Osteocyte (in vitro differentiated cells): ENCODE measurements at regions not wholly inside any gene's neighbourhood (a gene's known extent, or its start where the extent isn't known, plus 50 kb on each side); places are given as distances from the start of the nearest gene placed in this dataset.

Source experiments
- DNase-seq: peaks from one replicate; pipeline ENCODE4 v3.0.0; 2021; ENCODE audit warnings: mixed read lengths; ENCODE audit not compliant: unreplicated experiment; ENCODE audit errors: extremely low spot score
- H3K27ac Mint-ChIP-seq: one replicate; pipeline ENCODE4 v1.8.0; 2021; ENCODE audit warnings: mild to moderate bottlenecking, mixed read lengths; ENCODE audit not compliant: unreplicated experiment
- H3K27me3 Mint-ChIP-seq: one replicate; pipeline ENCODE4 v1.8.0; 2021; ENCODE audit warnings: mixed read lengths; ENCODE audit not compliant: unreplicated experiment
- H3K36me3 Mint-ChIP-seq: one replicate; pipeline ENCODE4 v1.8.0; 2021; ENCODE audit warnings: mixed read lengths; ENCODE audit not compliant: unreplicated experiment
- H3K4me1 Mint-ChIP-seq: one replicate; pipeline ENCODE4 v1.8.0; 2021; ENCODE audit warnings: mixed read lengths; ENCODE audit not compliant: unreplicated experiment
- H3K4me3 Mint-ChIP-seq: one replicate; pipeline ENCODE4 v1.8.0; 2021; ENCODE audit warnings: mild to moderate bottlenecking, moderate library complexity, mixed read lengths; ENCODE audit not compliant: unreplicated experiment
- H3K9me3 Mint-ChIP-seq: one replicate; pipeline ENCODE4 v1.8.0; 2021; ENCODE audit warnings: mixed read lengths; ENCODE audit not compliant: unreplicated experiment
- TF ChIP-seq, protein P1 (sequence below): fragments of 200-600 bp; sonication (generic); IDR thresholded peaks from 2 replicates; pipeline ENCODE4 v1.5.0; 2021; ENCODE audit warnings: antibody characterized with exemption, mild to moderate bottlenecking, moderate library complexity

DNA sequence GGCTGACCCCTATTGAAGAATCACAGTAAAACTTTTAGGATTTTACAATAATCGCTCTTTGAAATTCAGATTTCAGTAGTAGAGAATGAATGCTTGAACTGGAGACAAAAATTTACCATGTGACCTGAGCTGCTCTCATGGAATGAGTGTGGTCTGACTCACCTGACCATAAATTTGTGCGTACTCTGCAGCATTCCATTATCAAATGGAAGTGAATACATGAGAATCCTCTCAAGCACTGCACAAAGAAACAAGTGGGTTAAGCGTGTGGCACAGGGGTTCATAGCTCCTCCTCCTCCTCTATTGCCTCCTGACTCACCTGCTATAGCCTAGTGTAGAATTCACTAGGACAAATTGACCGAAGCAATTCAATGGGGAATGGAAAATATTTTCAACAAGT is 269.8 kb upstream of the CDH9 start:
- Mint-ChIP-seq H3K36me3 (no peaks in the 10 kb centered on the region), H3K9me3 (no peaks in the 10 kb centered on the region), H3K4me1 (peaks cover under 1% of the 10 kb centered on the region), H3K27me3 (no peaks in the 10 kb centered on the region), H3K4me3 (no peak overlapping the region), H3K27ac (no peak overlapping the region)
- TF ChIP-seq, protein P1, sequence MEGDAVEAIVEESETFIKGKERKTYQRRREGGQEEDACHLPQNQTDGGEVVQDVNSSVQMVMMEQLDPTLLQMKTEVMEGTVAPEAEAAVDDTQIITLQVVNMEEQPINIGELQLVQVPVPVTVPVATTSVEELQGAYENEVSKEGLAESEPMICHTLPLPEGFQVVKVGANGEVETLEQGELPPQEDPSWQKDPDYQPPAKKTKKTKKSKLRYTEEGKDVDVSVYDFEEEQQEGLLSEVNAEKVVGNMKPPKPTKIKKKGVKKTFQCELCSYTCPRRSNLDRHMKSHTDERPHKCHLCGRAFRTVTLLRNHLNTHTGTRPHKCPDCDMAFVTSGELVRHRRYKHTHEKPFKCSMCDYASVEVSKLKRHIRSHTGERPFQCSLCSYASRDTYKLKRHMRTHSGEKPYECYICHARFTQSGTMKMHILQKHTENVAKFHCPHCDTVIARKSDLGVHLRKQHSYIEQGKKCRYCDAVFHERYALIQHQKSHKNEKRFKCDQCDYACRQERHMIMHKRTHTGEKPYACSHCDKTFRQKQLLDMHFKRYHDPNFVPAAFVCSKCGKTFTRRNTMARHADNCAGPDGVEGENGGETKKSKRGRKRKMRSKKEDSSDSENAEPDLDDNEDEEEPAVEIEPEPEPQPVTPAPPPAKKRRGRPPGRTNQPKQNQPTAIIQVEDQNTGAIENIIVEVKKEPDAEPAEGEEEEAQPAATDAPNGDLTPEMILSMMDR, result no peak
- no peak for DNase-seq

DNA sequence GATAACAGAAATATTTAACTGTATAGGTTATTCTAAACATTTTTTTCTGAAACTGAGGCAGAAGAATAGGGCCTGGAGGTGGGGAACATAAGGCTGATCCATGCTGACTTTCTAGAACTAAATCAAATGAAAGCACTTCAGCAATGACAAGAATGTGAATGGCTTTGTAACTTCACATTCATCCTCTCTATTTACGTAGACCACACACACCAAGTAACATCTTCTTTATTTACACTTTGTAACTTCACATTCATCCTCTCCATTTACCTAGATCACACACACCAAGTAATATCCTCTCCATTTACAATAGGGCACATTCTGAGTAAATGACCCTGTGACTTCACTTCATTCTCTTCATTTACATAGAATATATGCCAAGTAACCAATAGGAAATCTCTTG is 251.8 kb upstream of the CDH9 start:
- Mint-ChIP-seq H3K27me3 (peaks cover 4% of the 10 kb centered on the region), H3K27ac (no peak overlapping the region), H3K4me1 (peaks cover 2% of the 10 kb centered on the region), H3K4me3 (no peak overlapping the region), H3K36me3 (no peaks in the 10 kb centered on the region), H3K9me3 (peaks cover 3% of the 10 kb centered on the region)
- DNase-seq, result no peak
- TF ChIP-seq, protein P1, result no peak

DNA sequence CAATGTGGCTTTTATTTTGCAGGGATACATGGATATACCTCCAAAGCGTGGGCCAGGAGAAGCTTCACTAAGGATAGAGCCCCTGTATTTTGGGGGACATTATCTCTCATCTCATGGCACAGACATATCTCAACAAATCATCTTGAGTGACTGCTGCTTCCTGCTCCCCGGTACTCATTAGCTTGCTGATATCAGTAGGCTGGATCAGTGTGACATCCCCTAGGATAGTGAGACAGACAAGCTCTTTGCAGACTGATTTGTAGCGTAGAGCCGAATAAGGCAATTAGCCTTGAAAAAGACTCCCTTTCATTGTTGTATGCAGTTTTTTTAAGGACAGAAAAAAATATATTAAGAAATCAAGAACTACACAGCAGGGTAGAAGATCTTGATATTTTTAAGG is 237.7 kb upstream of the CDH9 start:
- Mint-ChIP-seq H3K4me1 (no peaks in the 10 kb centered on the region), H3K27me3 (peaks cover 4% of the 10 kb centered on the region)

DNA sequence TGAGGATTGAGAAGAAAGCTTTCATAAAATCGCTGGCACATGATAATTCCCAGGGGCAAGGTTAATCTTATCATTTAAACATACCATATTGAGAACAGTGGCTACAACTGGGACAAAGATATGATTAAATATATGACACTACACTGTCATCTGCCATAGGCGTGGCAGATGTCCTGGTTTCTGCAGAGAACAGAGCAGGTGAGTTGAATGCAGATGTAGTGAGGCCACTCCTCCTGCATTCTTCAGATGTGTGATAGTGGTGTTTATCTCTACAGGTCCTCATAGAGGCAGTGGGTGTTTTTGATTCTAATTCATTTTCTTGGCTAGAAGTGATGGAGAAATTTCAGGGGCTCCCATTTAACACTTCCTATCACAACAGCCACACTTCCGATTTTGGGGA is 237.0 kb upstream of the CDH9 start:
- TF ChIP-seq, protein P1, result no peak
- no peaks in the 10 kb centered on the region for H3K36me3 Mint-ChIP-seq
- no peak for DNase-seq
- no peak overlapping the region for H3K4me3 Mint-ChIP-seq
- H3K4me1 Mint-ChIP-seq, result no peaks in the 10 kb centered on the region
- H3K9me3 Mint-ChIP-seq, result no peaks in the 10 kb centered on the region
- peaks cover 4% of the 10 kb centered on the region for H3K27me3 Mint-ChIP-seq
- H3K27ac Mint-ChIP-seq, result no peak overlapping the region

More for the DNA sequence above, 237.7 kb upstream of the CDH9 start:
- no peaks in the 10 kb centered on the region for H3K36me3 Mint-ChIP-seq
- no peak overlapping the region for H3K4me3 Mint-ChIP-seq
- TF ChIP-seq, protein P1, result no peak
- DNase-seq, result no peak
- H3K27ac Mint-ChIP-seq, result no peak overlapping the region
- no peaks in the 10 kb centered on the region for H3K9me3 Mint-ChIP-seq

DNA sequence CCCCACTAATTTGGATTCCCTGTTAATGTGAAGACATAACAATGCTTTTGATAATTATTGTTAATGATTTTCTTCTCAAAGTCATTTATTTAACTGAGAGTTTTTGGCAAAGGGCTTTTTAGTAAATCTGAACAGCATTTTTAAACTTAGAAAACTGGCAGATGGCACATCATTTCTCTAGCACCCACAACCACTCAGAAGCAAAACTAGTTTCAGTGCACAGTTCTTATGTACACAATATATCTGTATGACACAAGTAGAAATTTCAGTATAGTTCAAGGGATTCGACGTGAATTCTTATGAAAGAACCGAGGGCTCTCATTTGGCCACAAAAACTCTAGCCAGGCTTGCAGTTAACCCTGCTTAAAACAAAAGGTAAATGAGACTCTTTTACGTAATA is 231.4 kb upstream of the CDH9 start:
- Mint-ChIP-seq H3K27me3 (peaks cover 11% of the 10 kb centered on the region), H3K4me3 (no peak overlapping the region), H3K4me1 (no peaks in the 10 kb centered on the region), H3K9me3 (peaks cover 2% of the 10 kb centered on the region), H3K36me3 (no peaks in the 10 kb centered on the region), H3K27ac (no peak overlapping the region)
- TF ChIP-seq, protein P1, result no peak
- DNase-seq, result no peak
